Bronchial epithelial cell (primary cell): ENCODE measurements at regions not wholly inside any gene's neighbourhood (a gene's known extent, or its start where the extent isn't known, plus 50 kb on each side); places are given as distances from the start of the nearest gene placed in this dataset.

Experiments used
- DNase-seq: peaks from one replicate; pipeline ENCODE4 v3.0.0-alpha.2; 2010; ENCODE audit warnings: low read depth
- FAIRE-seq: peaks from 2 replicates; lab custom pipeline; 2011; peaks lifted over from hg19 to GRCh38; lab: Jason Lieb, UNC
- H3K27me3 ChIP-seq: 2 replicates; pipeline ENCODE4 v1.5.1; 2011; ENCODE audit warnings: low read length; ENCODE audit not compliant: control insufficient read depth, insufficient read depth
- H3K36me3 ChIP-seq: 2 replicates; pipeline ENCODE4 v1.5.1; 2011; ENCODE audit warnings: low read length; ENCODE audit not compliant: control insufficient read depth, insufficient read depth
- H3K4me3 ChIP-seq: 2 replicates; pipeline ENCODE4 v1.5.1; 2011; ENCODE audit warnings: mild to moderate bottlenecking, low read depth, low read length, control low read depth
- CTCF ChIP-seq: IDR thresholded peaks from 2 replicates; pipeline ENCODE4 v1.5.1; 2011; ENCODE audit warnings: mild to moderate bottlenecking, moderate library complexity, low read length, control low read depth, inconsistent platforms; ENCODE audit not compliant: insufficient read depth, severe bottlenecking

- Histone ChIP-seq H3K4me3 (no peak overlapping the region), H3K27me3 (no peaks in the 10 kb centered on the region), H3K36me3 (no peaks in the 10 kb centered on the region)
- FAIRE-seq: no peak
- TF ChIP-seq CTCF: no peak
- DNase-seq: no peak
Observed at GRCh38 chr2:41119489-41119888, 667.6 kb upstream of the SLC8A1 start.

GRCh38 chr2:41123341-41123740 is 671.5 kb upstream of the SLC8A1 start:
- H3K27me3 ChIP-seq: no peaks in the 10 kb centered on the region
- no peak for FAIRE-seq
- DNase-seq: no peak
- no peak overlapping the region for H3K4me3 ChIP-seq
- no peak for TF ChIP-seq CTCF
- no peaks in the 10 kb centered on the region for H3K36me3 ChIP-seq

- FAIRE-seq: no peak
- Histone ChIP-seq H3K27me3 (no peaks in the 10 kb centered on the region), H3K4me3 (no peak overlapping the region), H3K36me3 (no peaks in the 10 kb centered on the region)
- TF ChIP-seq CTCF: no peak
- no peak for DNase-seq
Observed at GRCh38 chr2:41127351-41127750, 675.5 kb upstream of the SLC8A1 start.

GRCh38 chr2:41129988-41130387 is 678.1 kb upstream of the SLC8A1 start:
- DNase-seq: no peak
- Histone ChIP-seq H3K4me3 (no peak overlapping the region), H3K36me3 (no peaks in the 10 kb centered on the region), H3K27me3 (no peaks in the 10 kb centered on the region)
- FAIRE-seq: no peak
- no peak for TF ChIP-seq CTCF

- no peaks in the 10 kb centered on the region for H3K27me3 ChIP-seq
- no peak overlapping the region for H3K4me3 ChIP-seq
- H3K36me3 ChIP-seq: no peaks in the 10 kb centered on the region
- DNase-seq (no peak), FAIRE-seq (no peak)
- no peak for TF ChIP-seq CTCF
Observed at GRCh38 chr2:41137031-41137430, 685.1 kb upstream of the SLC8A1 start.

GRCh38 chr2:41141146-41141791 is 689.4 kb upstream of the SLC8A1 start:
- no peak for FAIRE-seq
- H3K36me3 ChIP-seq: no peaks in the 10 kb centered on the region
- H3K27me3 ChIP-seq: no peaks in the 10 kb centered on the region
- DNase-seq: no peak
- no peak for TF ChIP-seq CTCF
- H3K4me3 ChIP-seq: no peak overlapping the region
